ENCODE measurements at regions not wholly inside any gene's neighbourhood (a gene's known extent, or its start where the extent isn't known, plus 50 kb on each side); places are given as distances from the start of the nearest gene placed in this dataset.
"Not testable (repeated sequence)": the region's sequence is repeated elsewhere in the genome, so short reads cannot be mapped to it uniquely, and the experiment has no call there.

- WGBS, 2 donors, result 66 to 76% methylated on average over 2 of the region's 2 CpGs
- intact Hi-C loops (cut with DNase I; ENCODE audit: low total_unique reads), result no loop called here
- H3K4me1 ChIP-seq, result no peaks in the 10 kb centered on the region
- H3K36me3 ChIP-seq (ENCODE audit: low read depth, missing control alignments), result no peaks in the 10 kb centered on the region
- H3K4me3 ChIP-seq, result no peak overlapping the region
- no peak for DNase-seq
- H3K9me3 ChIP-seq, result no peaks in the 10 kb centered on the region
- TF ChIP-seq CTCF (IDR thresholded peaks at IDR 0.05) (no peak), POLR2A (IDR thresholded peaks at IDR 0.05) (no peak)
- no peaks in the 10 kb centered on the region for H3K27me3 ChIP-seq
- no peak overlapping the region for H3K27ac ChIP-seq
Observed at GRCh38 chr20:26308961-26309360, 612.3 kb upstream of the ZNF337 start.

GRCh38 chr20:26295006-26295405, 598.4 kb upstream of the ZNF337 start:
- H3K36me3 ChIP-seq (ENCODE audit: low read depth, missing control alignments), result no peaks in the 10 kb centered on the region
- H3K9me3 ChIP-seq, result no peaks in the 10 kb centered on the region
- H3K27me3 ChIP-seq, result no peaks in the 10 kb centered on the region
- no peak overlapping the region for H3K27ac ChIP-seq
- TF ChIP-seq CTCF (IDR thresholded peaks at IDR 0.05), result no peak
- H3K4me3 ChIP-seq, result no peak overlapping the region
- 78 to 79% methylated on average over 5 of the region's 5 CpGs for WGBS, 2 donors
- no peaks in the 10 kb centered on the region for H3K4me1 ChIP-seq
- intact Hi-C loops (cut with DNase I; ENCODE audit: low total_unique reads), result no loop called here
- DNase-seq, result no peak

- H3K4me3 ChIP-seq; H3K9me3 ChIP-seq; H3K4me1 ChIP-seq; DNase-seq; H3K36me3 ChIP-seq (ENCODE audit: low read depth, missing control alignments); H3K27ac ChIP-seq; H3K27me3 ChIP-seq; intact Hi-C loops (cut with DNase I; ENCODE audit: low total_unique reads): not testable (repeated sequence)
- WGBS, 2 donors, result 69 to 74% methylated on average over 7 of the region's 7 CpGs
Observed at GRCh38 chr20:26288379-26289061, 591.9 kb upstream of the ZNF337 start.

GRCh38 chr20:26279238-26279637, 582.6 kb upstream of the ZNF337 start:
- TF ChIP-seq POLR2A (IDR thresholded peaks at IDR 0.05), result no peak
- TF ChIP-seq CTCF (IDR thresholded peaks at IDR 0.05), result no peak
- Histone ChIP-seq H3K27ac (no peak overlapping the region), H3K9me3 (no peaks in the 10 kb centered on the region), H3K27me3 (no peaks in the 10 kb centered on the region), H3K4me3 (no peak overlapping the region), H3K36me3 (ENCODE audit: low read depth, missing control alignments) (no peaks in the 10 kb centered on the region), H3K4me1 (no peaks in the 10 kb centered on the region)
- no peak for DNase-seq
- WGBS, 2 donors, result 87 to 89% methylated on average over 5 of the region's 5 CpGs
- intact Hi-C loops (cut with DNase I; ENCODE audit: low total_unique reads), result no loop called here

- Histone ChIP-seq H3K9me3 (no peaks in the 10 kb centered on the region), H3K4me1 (no peaks in the 10 kb centered on the region), H3K27me3 (no peaks in the 10 kb centered on the region), H3K4me3 (peak overlapping the region in 1 of 2 donors; percentile 2), H3K36me3 (ENCODE audit: low read depth, missing control alignments) (no peaks in the 10 kb centered on the region), H3K27ac (no peak overlapping the region)
- 59 to 77% methylated on average over 21 of the region's 21 CpGs for WGBS, 2 donors
- intact Hi-C loops (cut with DNase I; ENCODE audit: low total_unique reads), result no loop called here
- TF ChIP-seq CTCF (IDR thresholded peaks at IDR 0.05), result no peak
- TF ChIP-seq POLR2A (IDR thresholded peaks at IDR 0.05), result no peak
- no peak for DNase-seq
Observed at GRCh38 chr20:26277339-26277738, 580.7 kb upstream of the ZNF337 start.

All from testis (tissue), 2 donors.